ENCODE measurements at regions not wholly inside any gene's neighbourhood (a gene's known extent, or its start where the extent isn't known, plus 50 kb on each side); places are given as distances from the start of the nearest gene placed in this dataset.
A peak's percentile ranks its signal among the peaks of the same experiment; 100 is the strongest.

DNA sequence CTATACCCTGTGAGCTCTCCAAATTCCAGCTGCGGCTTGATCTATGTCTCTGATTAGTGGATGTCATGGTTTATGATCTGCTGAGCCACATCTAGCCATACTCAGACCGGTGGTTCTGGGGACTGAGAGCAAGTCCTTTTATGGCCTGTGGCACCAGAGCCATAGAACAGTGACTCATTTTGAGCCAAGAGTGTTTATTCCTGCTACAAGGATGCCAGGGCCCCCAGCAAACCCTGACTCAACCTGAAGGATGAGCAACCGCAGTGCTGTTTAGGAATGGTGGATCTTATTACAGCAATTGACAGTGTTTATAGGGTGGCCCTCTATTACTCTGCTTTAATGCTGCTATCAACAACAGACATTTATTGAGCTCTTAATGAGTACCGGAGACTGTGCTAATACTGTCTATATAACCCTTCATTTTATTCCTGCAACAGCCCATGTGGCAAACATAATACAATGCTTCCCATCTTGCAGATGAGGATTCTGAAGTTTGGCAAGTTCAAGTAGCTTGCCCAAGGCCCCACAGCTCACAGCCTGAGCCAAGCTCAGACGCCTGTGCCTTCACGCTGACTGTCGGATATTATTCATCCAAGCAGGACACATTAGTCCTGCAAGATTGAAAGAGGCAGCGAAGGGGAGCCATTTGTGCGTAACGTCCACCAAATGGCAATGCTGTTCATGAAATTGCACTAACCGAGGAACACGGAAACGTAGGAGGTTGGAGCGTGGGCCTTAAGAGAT, 273.6 kb upstream of the PWP1 start:
- DNase-seq, result no peak

DNA sequence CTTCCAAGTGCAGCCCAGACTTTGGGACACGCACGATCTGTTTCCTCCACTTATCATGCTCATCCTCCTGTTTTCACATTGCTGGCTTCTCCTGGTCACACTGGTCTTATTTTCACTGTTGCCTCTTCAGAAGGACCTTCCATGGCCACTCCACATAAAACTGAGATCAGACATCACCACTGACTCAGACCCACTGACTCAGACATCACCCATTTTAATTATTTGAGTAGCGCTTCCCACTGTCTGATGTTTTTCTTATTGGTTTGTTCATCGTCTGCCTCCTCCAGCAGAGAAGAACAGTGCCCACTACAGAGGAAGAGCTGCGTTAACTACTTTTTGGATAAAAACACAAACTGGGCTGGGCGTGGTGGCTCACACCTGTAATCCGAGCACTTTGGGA, 270.5 kb upstream of the PWP1 start:
- DNase-seq, result no peak

DNA sequence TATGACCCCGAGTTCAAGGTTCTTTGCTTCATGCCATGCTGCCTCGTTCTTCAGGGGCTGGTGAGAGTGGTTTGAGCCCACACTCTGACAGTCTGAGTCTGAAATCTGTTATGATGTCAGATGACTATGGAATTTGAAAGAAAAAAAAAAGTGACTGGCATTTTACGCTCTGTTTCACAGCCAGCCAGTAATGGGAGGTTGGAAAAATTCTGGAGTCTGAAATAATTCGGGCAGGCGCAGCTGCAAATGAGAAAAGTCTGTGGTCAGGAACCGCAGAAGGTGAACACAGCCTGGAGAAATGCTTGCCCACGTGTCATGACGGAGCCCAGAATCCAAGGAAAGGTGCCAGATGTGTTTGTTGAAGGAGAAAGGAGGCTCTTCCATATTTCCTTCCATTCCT, 269.8 kb upstream of the PWP1 start:
- DNase-seq, result no peak

DNA sequence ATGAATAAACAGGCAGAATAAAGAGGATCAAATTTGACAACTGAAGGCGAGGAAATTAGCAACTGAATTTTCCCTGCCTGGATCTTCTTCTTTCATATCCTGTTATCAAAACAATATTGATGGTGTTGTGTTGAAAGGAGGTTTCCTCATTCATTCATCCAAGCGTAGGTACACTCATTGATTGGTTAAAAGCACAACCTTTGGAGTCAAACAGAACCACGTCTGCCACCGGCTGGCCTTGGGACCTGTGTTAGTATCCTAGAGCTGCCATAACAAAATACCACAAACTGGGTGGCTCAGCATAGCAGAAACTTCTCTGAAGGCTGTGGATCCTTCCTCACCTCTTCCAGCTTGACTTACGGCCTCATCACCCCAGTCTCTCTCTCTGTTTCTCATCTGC, 268.6 kb upstream of the PWP1 start:
- DNase-seq, result no peak

DNA sequence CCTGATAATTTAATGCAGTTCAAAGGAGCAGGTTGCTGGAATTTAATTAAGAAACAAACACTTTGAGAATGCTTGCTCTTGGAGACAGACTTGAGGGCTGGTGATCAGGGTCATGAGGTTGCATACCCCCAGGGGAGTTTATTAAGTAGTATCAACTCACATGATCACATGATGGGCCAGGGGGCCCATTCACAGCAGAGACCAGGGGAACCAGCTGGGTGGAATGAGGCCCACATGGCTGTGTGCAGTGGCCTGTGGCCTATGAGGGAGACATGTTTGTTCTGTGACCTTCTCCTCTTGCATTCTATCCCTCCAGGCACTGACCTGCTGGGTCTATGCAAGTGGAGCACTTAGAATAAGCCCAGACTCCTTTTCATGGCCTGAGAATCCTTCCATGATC, 266.6 kb upstream of the PWP1 start:
- DNase-seq, result no peak

DNA sequence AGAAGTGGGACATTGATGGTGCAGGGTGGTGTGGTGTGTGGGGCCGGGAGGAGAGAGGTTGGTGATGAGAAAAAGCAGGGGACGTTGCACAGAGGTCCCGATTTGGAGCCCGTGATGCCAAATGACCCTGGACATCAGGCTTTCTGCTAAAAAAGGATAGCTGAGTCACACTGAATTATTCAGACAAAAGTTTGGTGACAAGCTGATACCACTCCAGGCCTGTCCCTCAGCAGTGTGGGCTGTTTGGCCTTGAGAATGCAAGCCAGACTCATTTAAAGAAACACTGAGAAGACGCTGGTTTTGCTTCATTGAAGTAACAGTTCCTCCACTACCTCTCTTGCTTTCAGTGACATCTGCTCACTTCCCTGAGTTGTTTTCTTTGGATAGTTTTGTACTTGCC, 262.1 kb upstream of the PWP1 start:
- no peak for DNase-seq

DNA sequence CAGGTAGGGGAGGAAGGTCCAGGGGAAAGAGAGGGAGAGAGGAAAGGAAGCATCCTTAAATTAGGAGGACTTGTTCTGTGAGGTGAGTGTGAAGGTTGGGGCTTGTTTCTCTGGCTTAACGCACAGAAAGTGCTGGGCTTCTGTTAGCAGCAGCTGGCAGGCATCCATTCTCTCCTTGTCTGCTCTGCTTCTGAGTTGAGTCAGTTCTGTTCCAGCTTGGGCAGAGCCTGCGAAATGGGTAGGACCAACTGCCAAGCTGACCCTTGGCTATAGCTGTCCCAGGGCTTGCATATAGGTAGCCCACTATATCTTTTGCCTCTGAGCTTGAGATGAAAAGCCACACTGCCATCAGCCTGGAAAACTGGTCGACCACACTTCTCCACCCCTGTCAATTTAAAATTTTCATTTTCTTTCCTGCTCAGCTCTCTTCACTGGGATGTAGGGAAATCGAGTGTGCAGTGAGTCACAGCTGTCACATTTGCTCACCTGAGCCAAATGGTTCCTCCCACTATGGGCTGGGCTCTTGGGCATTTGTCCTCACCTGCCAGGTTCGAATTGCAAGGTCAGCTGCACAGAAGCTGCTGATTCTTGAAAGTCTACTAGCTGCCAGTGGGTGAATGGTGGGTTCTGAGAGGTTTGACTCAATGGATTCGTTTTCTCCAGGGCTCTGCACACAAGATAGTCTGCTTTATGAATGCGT, 256.4 kb upstream of the PWP1 start:
- DNase-seq, result peak; percentile 4

DNA sequence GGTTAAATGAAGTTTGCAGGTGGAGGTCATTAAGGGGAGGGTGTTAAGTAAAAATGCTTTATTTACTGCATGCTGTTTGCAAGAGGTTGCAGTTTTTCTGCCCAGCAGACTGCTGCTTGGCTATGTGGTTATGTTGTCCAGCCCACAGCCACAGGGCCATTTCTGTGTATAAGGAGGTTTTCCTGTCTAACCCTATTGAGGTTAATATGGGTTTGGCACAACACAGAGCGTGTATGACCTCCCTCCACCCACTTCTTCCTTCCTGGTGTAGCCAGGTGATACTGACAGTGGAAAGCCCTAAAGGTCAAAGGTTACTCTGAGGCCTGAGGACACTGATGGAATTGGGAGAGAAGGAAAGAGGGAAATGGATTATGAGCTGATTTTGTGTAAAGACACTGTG, 253.7 kb upstream of the PWP1 start:
- no peak for DNase-seq

DNA sequence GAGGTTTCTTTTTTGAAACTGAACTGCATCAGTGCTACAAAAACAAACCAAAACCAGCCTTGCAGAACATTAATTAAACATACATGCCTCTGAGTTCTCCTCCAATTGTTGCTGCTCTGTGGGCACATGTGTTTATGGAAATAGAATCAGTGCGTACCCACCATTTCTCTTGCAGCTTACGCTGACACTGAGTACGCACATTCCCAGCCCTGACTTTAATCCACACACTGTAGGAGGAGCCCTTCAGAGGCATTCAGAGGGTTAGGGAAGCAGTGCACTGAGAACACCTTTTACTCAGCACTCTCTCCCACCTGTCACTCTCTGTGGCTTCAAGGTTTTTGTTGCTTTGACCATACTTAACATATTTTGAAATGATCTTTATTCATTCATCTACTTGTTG, 250.5 kb upstream of the PWP1 start:
- no peak for DNase-seq

- no peak for DNase-seq
Observed at GRCh38 chr12:107435520-107435919, 250.1 kb upstream of the PWP1 start.

DNA sequence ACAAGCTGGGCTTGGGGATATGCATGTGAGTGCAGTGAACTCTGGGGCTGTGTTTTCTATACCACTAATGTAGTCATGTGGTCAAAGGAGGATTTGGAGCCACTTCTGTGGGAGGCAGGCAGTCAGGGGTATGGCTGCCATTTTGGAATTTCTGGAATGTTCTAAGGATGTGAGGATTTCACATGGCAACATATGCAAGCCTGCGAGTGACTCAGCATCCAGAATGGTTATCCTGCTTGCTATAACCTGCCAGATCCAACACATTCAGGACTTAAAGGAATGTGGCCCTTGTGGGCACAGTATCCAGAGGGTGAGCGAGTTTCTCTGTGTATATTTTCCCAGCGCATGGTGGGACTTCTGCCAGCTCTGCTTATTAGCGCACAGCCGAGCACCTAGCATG, 249.2 kb upstream of the PWP1 start:
- no peak for DNase-seq

- no peak for DNase-seq
Observed at GRCh38 chr12:107436836-107437235, 248.8 kb upstream of the PWP1 start.

GRCh38 chr12:107437954-107438353, 247.6 kb upstream of the PWP1 start:
- no peak for DNase-seq

DNA sequence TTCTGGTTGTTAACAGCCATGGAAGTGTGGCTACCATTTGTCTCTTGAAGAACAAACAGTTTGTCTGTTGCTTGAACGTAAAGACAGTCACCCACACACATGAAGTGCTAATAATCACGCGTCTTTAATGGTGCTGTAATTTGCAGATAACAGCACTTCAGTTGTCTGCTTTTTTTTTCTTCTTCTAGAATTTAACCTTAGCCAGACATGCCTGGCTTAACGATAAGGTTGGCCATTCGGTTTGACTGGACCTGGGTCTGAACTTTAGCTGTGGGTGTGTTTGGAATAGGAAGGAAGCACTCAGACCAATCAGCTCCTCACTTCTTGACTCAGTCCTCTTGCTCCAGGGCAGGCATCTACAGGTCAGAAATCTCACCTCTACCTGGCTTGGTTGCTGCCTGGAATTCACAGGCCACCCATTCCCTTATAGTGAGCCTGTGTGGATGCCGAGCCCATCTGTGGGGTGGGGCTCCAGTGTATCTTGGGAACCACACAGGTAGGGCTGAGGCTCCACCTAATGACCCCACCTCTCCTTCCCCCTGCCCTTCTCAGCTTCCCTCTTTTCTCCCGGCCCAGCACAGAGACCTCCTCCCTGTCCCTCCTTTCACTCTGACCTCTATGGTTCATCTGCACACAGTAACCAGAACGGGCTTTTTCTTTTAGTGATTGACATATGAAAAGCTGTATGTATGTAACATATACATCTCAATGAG, 246.4 kb upstream of the PWP1 start:
- DNase-seq, result peak; percentile 19

DNA sequence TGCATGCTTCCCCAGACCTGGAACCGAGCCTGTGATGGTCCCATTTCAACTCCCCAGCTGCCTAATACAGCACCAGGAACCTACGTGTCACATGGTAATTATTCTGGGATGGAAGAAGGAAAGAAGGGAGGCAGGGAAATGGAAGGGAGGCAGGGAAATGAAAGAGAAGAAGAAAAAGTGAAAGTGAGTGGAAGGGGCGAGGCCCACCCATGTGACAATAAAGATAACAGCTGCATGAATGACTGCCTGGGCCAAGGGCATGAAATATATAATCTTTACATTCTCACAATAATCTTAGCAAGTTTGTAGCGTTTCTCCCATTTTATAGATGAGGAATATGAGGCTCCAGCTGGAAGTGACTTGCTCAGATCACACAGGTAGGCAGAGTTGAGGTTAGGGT, 245.0 kb upstream of the PWP1 start:
- DNase-seq, result no peak

DNA sequence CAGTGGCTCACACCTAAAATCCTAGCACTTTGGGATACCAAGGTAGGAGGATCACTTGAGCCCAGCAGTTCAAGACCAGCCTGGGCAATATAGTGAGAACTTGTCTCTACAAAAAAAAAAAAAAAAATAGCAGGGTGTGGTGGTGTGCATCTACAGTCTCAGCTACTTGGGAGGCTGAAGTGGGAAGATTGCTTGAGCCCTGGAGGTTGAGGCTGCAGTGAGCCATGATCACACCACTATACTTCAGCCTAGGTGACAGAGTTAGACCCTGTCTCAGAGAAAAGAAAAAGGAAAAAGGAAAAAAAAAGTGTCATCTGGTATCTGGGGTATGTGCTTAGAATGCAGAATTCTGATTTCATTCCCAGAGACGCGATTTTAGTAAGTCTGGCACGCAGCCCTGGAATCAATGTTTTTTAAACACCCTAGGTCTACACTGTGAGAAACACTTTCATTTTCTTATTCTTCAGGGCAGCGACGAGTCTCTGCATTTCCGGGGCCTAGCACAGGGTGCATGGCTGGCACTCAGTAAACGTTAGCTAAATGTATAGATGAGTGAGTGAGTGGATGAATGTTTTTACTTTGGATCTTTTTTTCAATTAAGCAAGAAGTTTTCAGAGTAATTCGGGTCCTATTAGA, 243.8 kb upstream of the PWP1 start:
- DNase-seq, result no peak

DNA sequence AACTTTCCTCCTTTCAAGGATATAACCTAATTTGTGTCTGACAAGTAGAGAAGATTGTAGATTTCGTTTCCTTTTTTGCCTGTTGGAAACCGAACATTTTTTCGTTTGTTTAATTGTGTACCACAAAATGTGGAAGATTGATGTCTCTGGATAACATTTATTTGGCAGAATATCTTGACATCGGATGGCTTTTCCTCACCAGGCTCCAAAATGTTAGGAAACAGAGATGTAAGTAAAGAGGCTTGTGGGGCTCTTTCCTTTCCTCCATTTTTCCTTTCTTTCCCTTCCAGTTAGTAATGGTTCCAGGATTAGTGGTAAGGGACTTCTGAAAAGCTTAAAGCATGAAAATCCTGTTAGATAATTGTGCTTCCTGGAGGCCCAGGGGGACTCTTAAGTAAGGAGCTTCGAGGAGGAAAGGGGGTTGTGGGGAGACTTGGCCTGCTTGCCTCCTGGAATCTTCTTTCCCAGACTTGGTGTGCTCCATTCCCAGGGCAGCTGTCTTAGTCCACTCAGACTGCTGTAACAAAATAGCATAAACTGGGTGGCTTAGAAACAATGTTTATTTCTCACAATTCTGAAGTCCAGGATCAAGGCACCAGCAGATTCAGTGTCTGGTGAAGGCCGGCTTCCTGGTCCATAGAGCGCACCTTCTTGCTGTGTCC, 243.1 kb upstream of the PWP1 start:
- DNase-seq, result no peak

DNA sequence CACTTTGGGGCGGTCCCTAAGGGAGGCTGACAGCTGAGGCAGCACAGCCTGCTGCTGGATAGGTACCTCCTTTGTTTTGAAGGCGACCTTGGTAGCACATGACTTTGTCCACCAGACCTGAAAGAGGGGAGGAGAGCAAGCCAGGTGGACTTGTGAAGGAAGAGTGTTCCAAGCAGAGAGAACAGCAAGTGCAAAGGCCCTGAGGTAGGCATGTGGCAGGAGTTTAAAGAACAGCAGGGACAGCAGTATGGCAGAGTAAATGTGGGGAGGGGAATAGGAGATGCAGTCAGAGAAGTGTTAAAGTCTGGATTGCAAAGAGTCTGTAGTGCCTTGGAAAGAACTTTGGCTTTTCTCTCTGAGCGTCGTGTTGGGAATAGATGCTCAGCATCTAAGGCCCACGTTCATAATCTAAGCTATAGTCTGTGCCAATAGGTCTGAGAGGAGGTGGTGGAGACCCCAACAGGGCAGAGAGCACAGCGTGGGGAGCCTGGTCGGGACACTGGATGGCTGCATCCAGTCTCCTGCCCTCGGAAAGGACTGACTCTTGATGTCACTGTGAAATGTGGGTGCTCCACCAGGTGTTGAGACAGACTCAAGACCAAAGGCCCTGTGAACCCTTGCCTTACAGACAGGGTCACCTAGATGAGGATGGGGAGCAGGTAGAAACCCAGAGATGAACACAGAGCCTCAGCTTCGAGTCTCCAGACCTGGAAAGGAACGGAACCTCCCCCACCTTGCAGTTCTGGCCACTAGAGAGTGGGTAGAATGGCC, 242.1 kb upstream of the PWP1 start:
- DNase-seq, result no peak

GRCh38 chr12:107444771-107445170, 240.8 kb upstream of the PWP1 start:
- DNase-seq, result no peak

- no peak for DNase-seq
Observed at GRCh38 chr12:107446476-107446875, 239.1 kb upstream of the PWP1 start.

DNA sequence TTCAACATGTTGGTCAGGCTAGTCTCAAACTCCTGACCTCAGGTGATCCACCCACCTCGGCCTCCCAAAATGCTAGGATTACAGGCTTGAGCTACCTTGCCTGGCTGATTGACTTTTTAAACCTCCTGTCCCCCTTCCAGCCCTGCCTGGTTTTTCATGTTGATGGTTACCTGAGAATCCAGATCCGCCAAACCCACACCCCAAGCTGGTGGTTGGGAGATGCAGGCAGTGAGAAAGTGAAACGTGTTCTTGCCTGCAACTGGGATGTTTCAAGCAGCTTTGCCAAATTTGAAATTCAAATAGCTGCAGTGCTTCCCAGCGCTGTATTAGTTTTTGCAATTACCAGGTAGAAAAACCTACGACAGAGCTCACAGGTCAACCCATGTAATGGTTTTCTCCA, 238.3 kb upstream of the PWP1 start:
- no peak for DNase-seq

DNA sequence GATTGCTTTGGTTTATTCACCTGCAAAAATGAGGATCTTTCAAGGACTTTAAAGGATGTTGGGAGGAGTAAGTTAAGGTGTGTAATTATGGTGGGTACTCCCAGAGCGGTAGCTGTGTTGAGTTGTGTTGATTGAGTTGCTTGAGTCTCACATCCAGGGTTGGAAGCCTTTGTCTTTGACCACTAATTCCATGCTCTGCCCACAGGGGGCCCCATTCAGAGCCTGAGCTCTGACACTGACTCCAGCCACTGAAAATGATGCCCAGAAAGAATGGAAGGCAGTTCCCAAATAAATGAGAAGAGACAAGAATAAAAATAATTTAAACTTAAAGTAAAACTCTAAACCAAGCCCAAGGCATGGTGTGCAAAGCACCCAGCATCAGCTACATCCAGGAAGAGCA, 237.4 kb upstream of the PWP1 start:
- DNase-seq, result no peak
